ENCODE measurements at regions not wholly inside any gene's neighbourhood (a gene's known extent, or its start where the extent isn't known, plus 50 kb on each side); places are given as distances from the start of the nearest gene placed in this dataset.

DNA sequence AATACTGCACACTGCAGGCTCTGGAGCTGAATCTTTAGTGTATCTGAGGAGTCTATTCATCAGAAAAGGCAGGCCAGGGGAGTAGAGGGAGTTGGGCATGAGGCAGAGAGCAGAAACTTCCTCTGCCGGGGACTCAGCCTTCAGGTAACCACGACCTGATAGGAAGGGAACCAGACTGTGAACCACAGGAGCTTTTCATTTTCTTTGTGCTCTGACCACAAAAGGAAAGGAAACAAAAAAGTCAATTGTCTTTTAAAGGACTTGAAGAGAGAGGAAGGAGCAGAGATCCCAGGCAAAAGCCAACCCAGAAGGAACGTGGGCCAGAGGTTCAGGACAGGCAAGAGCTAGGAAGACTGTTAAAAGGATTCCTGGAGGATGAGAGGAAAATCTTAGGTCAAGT, 573.3 kb downstream of the EPHB1 start:
- Mint-ChIP-seq H3K36me3 (ENCODE audit: low read depth) (no peaks in the 10 kb centered on the region), H3K4me3 (no peak overlapping the region)

DNA sequence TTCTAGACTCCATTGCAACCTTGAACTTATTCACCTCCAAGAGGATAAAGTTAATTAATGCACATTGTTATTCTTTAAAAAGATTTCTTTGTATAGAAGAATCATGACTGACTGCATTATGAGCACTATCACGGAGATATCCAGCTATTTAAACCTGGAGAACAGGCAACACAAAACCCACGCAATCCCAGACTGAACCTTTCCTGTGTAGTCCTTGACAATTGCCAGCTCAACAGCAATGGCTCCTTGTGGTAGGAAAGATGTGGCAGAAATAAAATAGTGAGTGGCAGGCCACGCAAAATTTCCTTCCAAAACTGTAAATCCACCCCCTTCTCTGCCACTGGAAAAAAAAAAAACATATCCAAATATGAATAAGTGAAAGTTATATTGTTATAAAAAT, 573.7 kb downstream of the EPHB1 start:
- H3K27me3 Mint-ChIP-seq (ENCODE audit: insufficient read depth) = no peaks in the 10 kb centered on the region
- no peaks in the 10 kb centered on the region for H3K4me1 Mint-ChIP-seq (ENCODE audit: low read depth)
- H3K9me3 Mint-ChIP-seq = peaks cover 13% of the 10 kb centered on the region
- DNase-seq = no peak
- no peaks in the 10 kb centered on the region for H3K36me3 Mint-ChIP-seq (ENCODE audit: low read depth)
- no peak overlapping the region for H3K4me3 Mint-ChIP-seq
- TF ChIP-seq, protein P1, sequence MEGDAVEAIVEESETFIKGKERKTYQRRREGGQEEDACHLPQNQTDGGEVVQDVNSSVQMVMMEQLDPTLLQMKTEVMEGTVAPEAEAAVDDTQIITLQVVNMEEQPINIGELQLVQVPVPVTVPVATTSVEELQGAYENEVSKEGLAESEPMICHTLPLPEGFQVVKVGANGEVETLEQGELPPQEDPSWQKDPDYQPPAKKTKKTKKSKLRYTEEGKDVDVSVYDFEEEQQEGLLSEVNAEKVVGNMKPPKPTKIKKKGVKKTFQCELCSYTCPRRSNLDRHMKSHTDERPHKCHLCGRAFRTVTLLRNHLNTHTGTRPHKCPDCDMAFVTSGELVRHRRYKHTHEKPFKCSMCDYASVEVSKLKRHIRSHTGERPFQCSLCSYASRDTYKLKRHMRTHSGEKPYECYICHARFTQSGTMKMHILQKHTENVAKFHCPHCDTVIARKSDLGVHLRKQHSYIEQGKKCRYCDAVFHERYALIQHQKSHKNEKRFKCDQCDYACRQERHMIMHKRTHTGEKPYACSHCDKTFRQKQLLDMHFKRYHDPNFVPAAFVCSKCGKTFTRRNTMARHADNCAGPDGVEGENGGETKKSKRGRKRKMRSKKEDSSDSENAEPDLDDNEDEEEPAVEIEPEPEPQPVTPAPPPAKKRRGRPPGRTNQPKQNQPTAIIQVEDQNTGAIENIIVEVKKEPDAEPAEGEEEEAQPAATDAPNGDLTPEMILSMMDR (IDR thresholded peaks at IDR 0.05) = no peak
- no peak overlapping the region for H3K27ac Mint-ChIP-seq

More for the DNA sequence above, 573.3 kb downstream of the EPHB1 start:
- no peaks in the 10 kb centered on the region for H3K4me1 Mint-ChIP-seq (ENCODE audit: low read depth)
- H3K27me3 Mint-ChIP-seq (ENCODE audit: insufficient read depth) = no peaks in the 10 kb centered on the region
- TF ChIP-seq, protein P1 (IDR thresholded peaks at IDR 0.05) = no peak
- H3K9me3 Mint-ChIP-seq = peaks cover 18% of the 10 kb centered on the region
- H3K27ac Mint-ChIP-seq = no peak overlapping the region
- DNase-seq = no peak

DNA sequence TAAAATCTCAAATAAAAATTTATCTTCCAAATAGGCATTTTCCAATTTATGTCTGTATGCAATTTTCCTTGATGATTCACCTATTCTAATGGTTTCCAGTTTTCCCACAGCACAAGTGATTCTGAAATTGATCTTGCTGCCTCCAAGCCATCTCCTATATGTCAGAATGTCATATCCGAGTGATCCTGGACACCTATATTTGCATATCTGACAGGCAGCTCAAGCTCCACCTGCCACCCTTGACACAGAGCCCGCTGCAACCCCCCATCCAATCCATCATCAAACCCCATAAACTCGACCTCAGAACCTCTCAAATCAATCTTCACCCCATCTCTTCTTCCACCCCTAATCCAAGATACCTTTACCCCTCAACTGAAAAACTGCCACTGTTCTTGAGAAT, 579.5 kb downstream of the EPHB1 start:
- Mint-ChIP-seq H3K9me3 (peaks cover 13% of the 10 kb centered on the region), H3K27me3 (ENCODE audit: insufficient read depth) (no peaks in the 10 kb centered on the region), H3K4me1 (ENCODE audit: low read depth) (no peaks in the 10 kb centered on the region), H3K27ac (no peak overlapping the region), H3K36me3 (ENCODE audit: low read depth) (no peaks in the 10 kb centered on the region), H3K4me3 (no peak overlapping the region)
- no peak for DNase-seq
- TF ChIP-seq, protein P1 (IDR thresholded peaks at IDR 0.05) = no peak

DNA sequence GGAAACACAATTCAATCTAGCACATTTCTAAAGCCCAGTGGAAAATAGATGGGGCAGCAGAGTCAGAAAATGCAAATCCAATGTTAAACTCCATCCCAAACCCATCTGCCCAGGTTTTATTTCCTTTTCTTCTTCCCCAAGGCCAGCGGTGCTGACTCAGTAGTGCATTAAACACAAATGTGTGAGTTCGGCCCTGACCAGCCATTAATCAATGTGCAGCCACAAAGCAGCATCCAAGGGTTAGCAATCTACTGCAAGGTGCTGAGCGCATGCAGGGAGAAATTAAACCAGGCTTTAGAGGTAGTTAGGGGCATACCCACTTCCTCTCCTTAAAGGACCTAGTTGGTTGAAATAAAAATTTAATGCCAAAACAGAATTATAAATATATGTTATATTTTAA, 583.3 kb upstream of the PPP2R3A start:
- peaks cover 4% of the 10 kb centered on the region for H3K9me3 Mint-ChIP-seq
- TF ChIP-seq, protein P1 (IDR thresholded peaks at IDR 0.05) = no peak
- H3K27ac Mint-ChIP-seq = no peak overlapping the region
- no peak for DNase-seq
- no peaks in the 10 kb centered on the region; the same call in 1 of the 2 replicates for H3K27me3 Mint-ChIP-seq (ENCODE audit: insufficient read depth)
- no peak overlapping the region for H3K4me3 Mint-ChIP-seq
- H3K4me1 Mint-ChIP-seq (ENCODE audit: low read depth) = no peaks in the 10 kb centered on the region
- no peaks in the 10 kb centered on the region for H3K36me3 Mint-ChIP-seq (ENCODE audit: low read depth)

DNA sequence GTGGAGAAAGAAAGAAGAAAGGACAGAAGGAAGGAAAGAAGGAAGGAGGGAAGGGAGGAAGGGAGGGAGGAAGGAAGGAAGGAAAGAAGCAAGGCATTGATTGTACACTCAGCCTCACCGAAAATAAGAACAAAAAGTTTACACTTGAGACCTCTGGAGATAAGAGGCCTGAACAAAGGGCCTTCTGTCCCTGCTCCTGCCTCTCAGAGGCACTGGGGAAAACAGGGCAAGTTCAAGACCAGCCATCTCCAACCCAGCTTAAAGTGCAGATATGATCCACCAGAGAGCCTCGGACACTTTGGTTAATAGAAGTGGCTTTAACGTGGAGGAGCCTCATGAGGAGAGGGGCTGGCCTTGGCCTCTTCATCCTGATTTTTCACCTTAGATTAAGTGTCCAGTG, 582.9 kb upstream of the PPP2R3A start:
- H3K9me3 Mint-ChIP-seq = peaks cover 4% of the 10 kb centered on the region
- no peaks in the 10 kb centered on the region for H3K4me1 Mint-ChIP-seq (ENCODE audit: low read depth)
- H3K27me3 Mint-ChIP-seq (ENCODE audit: insufficient read depth) = no peaks in the 10 kb centered on the region; the same call in 1 of the 2 replicates
- DNase-seq = no peak
- TF ChIP-seq, protein P1 (IDR thresholded peaks at IDR 0.05) = no peak
- no peaks in the 10 kb centered on the region for H3K36me3 Mint-ChIP-seq (ENCODE audit: low read depth)
- H3K27ac Mint-ChIP-seq = no peak overlapping the region
- no peak overlapping the region for H3K4me3 Mint-ChIP-seq

DNA sequence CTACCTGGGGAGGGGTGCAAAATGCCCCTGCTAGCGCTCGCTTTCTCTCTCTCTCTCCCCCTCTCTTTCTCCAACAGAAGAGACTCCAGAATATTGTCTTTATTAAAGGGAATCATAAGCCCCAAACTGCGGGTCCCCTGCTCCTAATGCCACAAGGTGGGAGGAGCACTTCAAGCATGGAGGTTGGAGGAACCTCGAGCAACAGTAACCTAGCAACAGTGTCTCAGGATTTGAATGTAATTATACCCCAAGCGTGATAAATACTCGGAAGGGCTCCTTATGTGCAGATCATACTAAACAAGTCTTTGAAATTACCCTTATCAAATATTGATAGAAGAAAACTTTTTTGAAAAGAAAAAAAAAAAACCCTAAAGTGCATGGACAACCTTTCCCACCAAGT, 582.2 kb upstream of the PPP2R3A start:
- Mint-ChIP-seq H3K4me1 (ENCODE audit: low read depth) (no peaks in the 10 kb centered on the region), H3K27ac (no peak overlapping the region), H3K9me3 (peaks cover 4% of the 10 kb centered on the region), H3K27me3 (ENCODE audit: insufficient read depth) (no peaks in the 10 kb centered on the region; the same call in 1 of the 2 replicates), H3K4me3 (no peak overlapping the region), H3K36me3 (ENCODE audit: low read depth) (no peaks in the 10 kb centered on the region)
- TF ChIP-seq, protein P1 (IDR thresholded peaks at IDR 0.05) = no peak
- DNase-seq = no peak
